GM23338 (cell line): ENCODE measurements at regions not wholly inside any gene's neighbourhood (a gene's known extent, or its start where the extent isn't known, plus 50 kb on each side); places are given as distances from the start of the nearest gene placed in this dataset.

Experiments used
- CREB1 ChIP-seq: fragments of 250-450 bp; sonication (Bioruptor Pico); IDR thresholded peaks from 2 replicates; pipeline ENCODE4 v1.5.0; 2020; ENCODE audit warnings: low read depth, mild to moderate bottlenecking, moderate library complexity
- CTCF ChIP-seq, 2 experiments: fragments of 200-600 bp in 1 of 2; sonication (generic) in 1 of 2; conservative IDR thresholded peaks; 2 replicates each; pipeline versions ENCODE4 v1.5.1 to v1.6.1; 2016 to 2017; ENCODE audit warnings: antibody characterized with exemption in 2 of 2, low read depth in 2 of 2, mild to moderate bottlenecking in 2 of 2, moderate library complexity in 1 of 2
- EZH2 ChIP-seq: fragments of 200-600 bp; sonication (generic); IDR thresholded peaks from one replicate; pipeline ENCODE4 v1.8.0; 2017; ENCODE audit warnings: antibody characterized with exemption, mild to moderate bottlenecking, low read depth; ENCODE audit not compliant: unreplicated experiment
- EZH2phosphoT487 ChIP-seq: fragments of 200-600 bp; sonication (generic); IDR thresholded peaks from one replicate; pipeline ENCODE4 v1.8.1; 2018; ENCODE audit warnings: antibody characterized with exemption; ENCODE audit not compliant: unreplicated experiment
- JUNB ChIP-seq: IDR thresholded peaks from one replicate; pipeline ENCODE4 v1.6.1; 2016; ENCODE audit warnings: antibody characterized with exemption; ENCODE audit not compliant: unreplicated experiment
- NANOG ChIP-seq: IDR thresholded peaks from 2 replicates; pipeline ENCODE4 v1.6.1; 2016; ENCODE audit warnings: antibody characterized with exemption, borderline replicate concordance
- POLR2AphosphoS5 ChIP-seq: IDR thresholded peaks from 2 replicates; pipeline ENCODE4 v1.6.1; 2016; ENCODE audit warnings: antibody characterized with exemption, low read depth
- REST ChIP-seq: IDR thresholded peaks from one replicate; pipeline ENCODE4 v1.6.1; 2018; ENCODE audit warnings: antibody characterized with exemption; ENCODE audit not compliant: unreplicated experiment
- STAT1 ChIP-seq: IDR thresholded peaks from one replicate; pipeline ENCODE4 v1.6.1; 2016; ENCODE audit warnings: antibody characterized with exemption; ENCODE audit not compliant: unreplicated experiment
- ZNF114 ChIP-seq: fragments of 250-450 bp; sonication (Bioruptor Pico); IDR thresholded peaks from 2 replicates; pipeline ENCODE4 v1.5.0; 2020; ENCODE audit warnings: mild to moderate bottlenecking, moderate library complexity
- ZNF331 ChIP-seq: fragments of 250-450 bp; sonication (Bioruptor Pico); IDR thresholded peaks from 2 replicates; pipeline ENCODE4 v1.5.0; 2020; ENCODE audit warnings: low read depth, mild to moderate bottlenecking, moderate library complexity
- ZNF462 ChIP-seq: fragments of 250-450 bp; sonication (Bioruptor Pico); IDR thresholded peaks from 2 replicates; pipeline ENCODE4 v1.5.0; 2020; ENCODE audit warnings: mild to moderate bottlenecking, moderate library complexity
- TF ChIP-seq, protein P1 (sequence below): IDR thresholded peaks from 2 replicates; pipeline ENCODE4 v1.6.1; 2016; ENCODE audit warnings: antibody characterized with exemption

DNA sequence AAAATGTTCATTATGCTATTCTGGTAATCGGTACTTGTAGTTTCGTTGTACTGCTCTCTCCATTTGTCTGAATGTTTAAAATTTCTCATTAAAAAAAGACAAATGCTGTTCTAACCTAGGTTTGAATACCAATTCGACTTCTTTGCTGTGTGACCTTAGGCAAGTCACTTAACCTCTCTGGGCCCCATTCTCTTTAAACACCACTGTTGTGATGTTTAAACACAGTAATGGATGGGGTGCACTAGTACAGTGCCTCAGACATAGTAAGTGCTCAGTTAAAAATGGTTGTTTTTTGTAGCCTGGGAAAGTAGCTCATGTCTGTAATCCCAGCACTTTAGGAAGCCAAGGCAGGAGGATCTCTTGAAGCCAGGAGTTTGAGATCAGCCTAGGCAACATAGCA lies 138.5 kb downstream of the MRPL14 start:
- TF ChIP-seq CTCF (conservative IDR thresholded peaks at IDR 0.05; ENCODE audit: low read depth in 2 of 2) (no peak), EZH2 (no peak), EZH2phosphoT487 (no peak), REST (no peak), JUNB (no peak), POLR2AphosphoS5 (no peak), CREB1 (CRISPR knock-in tag) (no peak), STAT1 (no peak), ZNF114 (CRISPR knock-in tag) (no peak), NANOG (no peak), ZNF462 (no peak), ZNF331 (CRISPR knock-in tag) (no peak)
- TF ChIP-seq, protein P1, sequence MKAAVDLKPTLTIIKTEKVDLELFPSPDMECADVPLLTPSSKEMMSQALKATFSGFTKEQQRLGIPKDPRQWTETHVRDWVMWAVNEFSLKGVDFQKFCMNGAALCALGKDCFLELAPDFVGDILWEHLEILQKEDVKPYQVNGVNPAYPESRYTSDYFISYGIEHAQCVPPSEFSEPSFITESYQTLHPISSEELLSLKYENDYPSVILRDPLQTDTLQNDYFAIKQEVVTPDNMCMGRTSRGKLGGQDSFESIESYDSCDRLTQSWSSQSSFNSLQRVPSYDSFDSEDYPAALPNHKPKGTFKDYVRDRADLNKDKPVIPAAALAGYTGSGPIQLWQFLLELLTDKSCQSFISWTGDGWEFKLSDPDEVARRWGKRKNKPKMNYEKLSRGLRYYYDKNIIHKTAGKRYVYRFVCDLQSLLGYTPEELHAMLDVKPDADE, result no peak
